T-cell (primary cell): ENCODE measurements at regions not wholly inside any gene's neighbourhood (a gene's known extent, or its start where the extent isn't known, plus 50 kb on each side); places are given as distances from the start of the nearest gene placed in this dataset.

Experiments
- ATAC-seq, 4 experiments: fragments of 200-7000 bp in 3 of 4; fragments of 150-1000 bp in 1 of 4; cut with Tn5 transposase; replicated peaks in 1 of 4; 1 replicate in 3 of 4; 2 replicates in 1 of 4; pipeline ENCODE4 v1.10.0; 2021; ENCODE audit warnings: moderate library complexity in 3 of 4, mild to moderate bottlenecking in 2 of 4, moderate number of reproducible peaks in 1 of 4
- CTCF ChIA-PET, 2 donors: fragments of 300-600 bp; sonication (Branson Sonifier 250); formaldehyde crosslinking; loops; one replicate each; lab custom pipeline; 2022; ENCODE audit warnings: antibody characterized with exemption in 2 of 2; lab: Charles Lee
- POLR2A ChIA-PET, 2 donors: fragments of 300-600 bp; sonication (Branson Sonifier 250); formaldehyde crosslinking; loops; one replicate each; lab custom pipeline; 2022; ENCODE audit warnings: antibody characterized with exemption in 2 of 2; lab: Charles Lee
- DNase-seq, 35 experiments: peaks; one replicate each; pipeline versions ENCODE4 v3.0.0 to v3.0.0-alpha.2; 2013 to 2023
- H3K27ac ChIP-seq: one replicate; pipeline ENCODE4 v1.5.1; 2013; ENCODE audit warnings: low read length
- H3K27me3 ChIP-seq, 2 experiments: replicated peaks in 1 of 2; 1 replicate in 1 of 2; 2 replicates in 1 of 2; pipeline versions ENCODE4 v1.6.1 to v1.7.0; 2013; ENCODE audit warnings: low read length in 1 of 2, mixed read lengths in 1 of 2; ENCODE audit not compliant: control insufficient read depth in 2 of 2, insufficient read depth in 2 of 2; ENCODE audit errors: extremely low read depth in 1 of 2
- H3K36me3 ChIP-seq, 2 donors: 1 replicate in 1 of 2; 2 replicates in 1 of 2; pipeline versions ENCODE4 v1.6.1 to v1.7.0; 2013; ENCODE audit warnings: low read length in 1 of 2; ENCODE audit not compliant: control insufficient read depth in 2 of 2, insufficient read depth in 1 of 2; ENCODE audit errors: extremely low read depth in 1 of 2
- H3K4me1 ChIP-seq, 2 experiments: 1 replicate in 1 of 2; 2 replicates in 1 of 2; pipeline versions ENCODE4 v1.6.1 to v1.7.0; 2013; ENCODE audit warnings: low read length in 2 of 2, mixed read lengths in 1 of 2; ENCODE audit not compliant: insufficient read depth in 2 of 2, control insufficient read depth in 1 of 2; ENCODE audit errors: extremely low read depth in 1 of 2
- H3K4me3 ChIP-seq, 2 donors: 1 replicate in 1 of 2; 2 replicates in 1 of 2; pipeline versions ENCODE4 v1.5.1 to v1.7.0; 2013; ENCODE audit warnings: mild to moderate bottlenecking in 2 of 2, low read length in 1 of 2, moderate library complexity in 1 of 2; ENCODE audit not compliant: control insufficient read depth in 1 of 2; ENCODE audit errors: extremely low read depth in 1 of 2
- H3K9me3 ChIP-seq: 2 replicates; pipeline ENCODE4 v1.7.0; 2013
- H3K27ac Mint-ChIP-seq, 2 donors: one replicate each; pipeline ENCODE4 v1.8.0; 2020 to 2021; ENCODE audit warnings: mild to moderate bottlenecking in 2 of 2, mixed read lengths in 2 of 2
- H3K27me3 Mint-ChIP-seq, 2 donors: one replicate each; pipeline ENCODE4 v1.8.0; 2021 to 2022; ENCODE audit warnings: mixed read lengths in 2 of 2
- H3K36me3 Mint-ChIP-seq: one replicate; pipeline ENCODE4 v1.8.0; 2021; ENCODE audit warnings: mixed read lengths
- H3K4me1 Mint-ChIP-seq, 3 donors: one replicate each; pipeline ENCODE4 v1.8.0; 2020 to 2022; ENCODE audit warnings: mixed read lengths in 3 of 3, mild to moderate bottlenecking in 1 of 3
- H3K4me3 Mint-ChIP-seq, 3 donors: one replicate each; pipeline ENCODE4 v1.8.0; 2020 to 2022; ENCODE audit warnings: mild to moderate bottlenecking in 3 of 3, mixed read lengths in 3 of 3, moderate library complexity in 3 of 3
- H3K9me3 Mint-ChIP-seq, 3 donors: one replicate each; pipeline ENCODE4 v1.8.0; 2020 to 2022; ENCODE audit warnings: mixed read lengths in 3 of 3
- WGBS: methylation state at CpG from one replicate; pipeline ENCODE4 v1.1.5; 2013; ENCODE audit warnings: missing lambda C conversion rate; ENCODE audit not compliant: insufficient coverage; 5-methylcytosine and 5-hydroxymethylcytosine counted together

- Histone ChIP-seq H3K9me3 (no peaks in the 10 kb centered on the region), H3K36me3 (no peaks in the 10 kb centered on the region), H3K27ac (peak overlapping the region; percentile 7), H3K4me1 (peaks cover 32% of the 10 kb centered on the region in 2 experiments), H3K27me3 (no peaks in the 10 kb centered on the region), H3K4me3 (no peak overlapping the region)
- H3K27ac Mint-ChIP-seq: peak overlapping the region; percentile 29 to 83
- ATAC-seq (no peak), DNase-seq (no peak)
- no peak overlapping the region for H3K4me3 Mint-ChIP-seq
- no peaks in the 10 kb centered on the region for H3K27me3 Mint-ChIP-seq
- CTCF ChIA-PET: interaction anchor here (0.5 to 3.4 kb wide), 20 partner anchors 9 to 1046 kb away, joined by 3 to 28 read pairs (median 4); partner anchors contain the start of gene TNFAIP3 (in 1 of the 2)
- H3K9me3 Mint-ChIP-seq: no peaks in the 10 kb centered on the region
- WGBS: no CpG with 5 or more reads among the region's 3 CpGs
- POLR2A ChIA-PET: interaction anchor here (0.6 to 3.7 kb wide), 10 partner anchors 12 to 1364 kb away, joined by 3 to 43 read pairs (median 4); partner anchors contain the start of gene TNFAIP3 (in 1 of the 2)
- H3K4me1 Mint-ChIP-seq: peaks cover 58 to 72% (median 61%) of the 10 kb centered on the region in 3 donors
- no peaks in the 10 kb centered on the region for H3K36me3 Mint-ChIP-seq
These were observed 68.8 kb upstream of the TNFAIP3 start for GRCh38 chr6:137798261-137798660.

DNA sequence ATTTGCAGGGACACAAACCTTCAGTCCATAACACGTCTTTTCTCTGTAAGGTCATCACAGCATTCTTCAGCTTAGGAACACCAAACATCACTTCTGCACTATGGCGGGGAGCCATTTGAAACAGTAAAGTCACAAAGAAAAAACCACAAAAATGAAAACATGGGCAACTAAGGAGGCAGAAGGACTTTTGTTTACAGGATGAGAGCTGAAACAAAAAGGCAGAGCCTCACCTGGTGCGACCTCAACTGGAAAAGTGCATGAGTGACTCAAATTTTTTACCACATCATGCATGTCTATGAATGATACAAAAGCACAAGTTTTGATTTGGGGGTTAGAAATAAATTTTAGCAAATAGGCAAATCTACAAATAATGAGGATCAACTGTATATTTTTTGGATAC is 68.2 kb upstream of the TNFAIP3 start:
- peak in 14 of 35 experiments; percentile 7 to 63 (median 28) for DNase-seq
- Histone ChIP-seq H3K9me3 (no peaks in the 10 kb centered on the region), H3K36me3 (no peaks in the 10 kb centered on the region), H3K4me3 (no peak overlapping the region), H3K27ac (peak overlapping the region; percentile 30), H3K4me1 (peaks cover 31 to 32% of the 10 kb centered on the region in 2 experiments), H3K27me3 (no peaks in the 10 kb centered on the region)
- H3K4me3 Mint-ChIP-seq: peak overlapping the region in 2 of 3 donors; percentile 2 to 37
- no peaks in the 10 kb centered on the region for H3K9me3 Mint-ChIP-seq
- WGBS: no CpG with 5 or more reads among the region's 3 CpGs
- H3K4me1 Mint-ChIP-seq: peaks cover 55 to 70% (median 61%) of the 10 kb centered on the region in 3 donors
- POLR2A ChIA-PET: interaction anchor here (0.6 to 3.7 kb wide), 16 partner anchors 8 to 1363 kb away, joined by 3 to 43 read pairs (median 5); partner anchors contain the start of gene TNFAIP3 (in 1 of the 2)
- no peaks in the 10 kb centered on the region for H3K27me3 Mint-ChIP-seq
- H3K36me3 Mint-ChIP-seq: no peaks in the 10 kb centered on the region
- H3K27ac Mint-ChIP-seq: peak overlapping the region; percentile 80 to 83
- ATAC-seq: peak; percentile 52 to 61 (median 54)
- CTCF ChIA-PET: interaction anchor here (0.5 to 3.4 kb wide), 35 partner anchors 9 to 206 kb away, joined by 3 to 29 read pairs (median 4); partner anchors contain the start of gene TNFAIP3 (in 1 of the 2)

DNA sequence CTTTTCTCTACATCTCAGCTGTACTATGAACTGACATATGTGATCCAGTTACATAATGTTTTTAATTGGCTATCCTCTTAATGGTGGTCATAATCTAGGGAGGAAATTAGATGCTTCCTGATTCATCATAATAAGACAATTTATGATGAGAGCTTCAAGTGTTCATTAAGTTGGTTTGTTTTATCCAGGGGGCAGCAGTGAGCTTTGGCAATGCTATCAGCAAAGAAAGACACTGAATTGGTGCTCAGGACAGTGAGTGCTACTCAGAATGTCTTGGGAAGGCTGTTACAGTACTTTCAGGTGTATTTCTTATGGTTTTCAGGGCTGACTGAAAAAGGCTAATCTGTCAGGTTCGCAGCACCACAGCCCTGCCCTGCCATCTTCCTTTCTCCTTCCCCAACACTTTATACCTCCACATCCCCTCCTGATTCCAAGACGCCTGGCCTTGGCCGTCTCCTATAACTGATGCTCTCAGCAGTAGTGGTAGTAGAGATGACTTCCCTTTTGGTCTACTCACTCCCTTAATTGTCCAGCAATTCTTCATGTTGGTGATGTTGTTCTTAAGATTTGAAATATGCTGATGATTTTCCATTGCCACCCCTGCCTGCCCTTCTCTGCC is 67.0 kb upstream of the TNFAIP3 start:
- no peaks in the 10 kb centered on the region for H3K27me3 Mint-ChIP-seq
- ChIA-PET CTCF (interaction anchor here (0.6 to 3.4 kb wide), 47 partner anchors 9 to 204 kb away, joined by 3 to 29 read pairs (median 4); partner anchors contain the start of gene TNFAIP3 (in 2 of the 2)), POLR2A (interaction anchor here (0.5 to 3.7 kb wide), 22 partner anchors 9 to 101 kb away, joined by 3 to 43 read pairs (median 4); partner anchors contain the start of gene TNFAIP3 (in 1 of the 2))
- H3K4me1 Mint-ChIP-seq: peaks cover 55 to 70% (median 61%) of the 10 kb centered on the region in 3 donors
- peak; percentile 65 to 80 (median 73) for ATAC-seq
- WGBS: no CpG with 5 or more reads among the region's 3 CpGs
- H3K27ac Mint-ChIP-seq: peak overlapping the region; percentile 80 to 82
- no peaks in the 10 kb centered on the region for H3K36me3 ChIP-seq
- H3K36me3 Mint-ChIP-seq: no peaks in the 10 kb centered on the region
- H3K4me3 ChIP-seq: no peak overlapping the region
- H3K27ac ChIP-seq: peak overlapping the region; percentile 30
- DNase-seq: peak in 34 of 35 experiments; percentile 32 to 92 (median 70)
- H3K4me3 Mint-ChIP-seq: peak overlapping the region in 1 of 3 donors; percentile 15
- no peaks in the 10 kb centered on the region for H3K9me3 ChIP-seq
- peaks cover 23 to 27% of the 10 kb centered on the region in 2 experiments for H3K4me1 ChIP-seq
- no peaks in the 10 kb centered on the region for H3K27me3 ChIP-seq
- no peaks in the 10 kb centered on the region for H3K9me3 Mint-ChIP-seq

GRCh38 chr6:137800762-137801161 is 66.3 kb upstream of the TNFAIP3 start:
- no peak for ATAC-seq
- peak overlapping the region in 1 of 3 donors; percentile 30 for H3K4me3 Mint-ChIP-seq

GRCh38 chr6:137801352-137802114 is 65.5 kb upstream of the TNFAIP3 start:
- no peak overlapping the region for H3K27ac Mint-ChIP-seq
- H3K27ac ChIP-seq: no peak overlapping the region
- H3K9me3 Mint-ChIP-seq: no peaks in the 10 kb centered on the region
- ATAC-seq (no peak), DNase-seq (no peak)
- no peaks in the 10 kb centered on the region for H3K36me3 ChIP-seq
- H3K9me3 ChIP-seq: no peaks in the 10 kb centered on the region
- peaks cover 55 to 71% (median 63%) of the 10 kb centered on the region in 3 donors for H3K4me1 Mint-ChIP-seq
- H3K27me3 ChIP-seq: no peaks in the 10 kb centered on the region
- H3K27me3 Mint-ChIP-seq: no peaks in the 10 kb centered on the region
- POLR2A ChIA-PET: no interaction called here
- H3K4me3 Mint-ChIP-seq: no peak overlapping the region
- 100% methylated on average over 2 of the region's 5 CpGs for WGBS
- CTCF ChIA-PET: interaction anchor here (0.5 to 2.4 kb wide), 2 partner anchors 22 to 23 kb away, joined by 5 to 6 read pairs; no protein-coding TSS in a partner anchor
- peaks cover 22 to 26% of the 10 kb centered on the region in 2 experiments for H3K4me1 ChIP-seq
- no peak overlapping the region for H3K4me3 ChIP-seq
- no peaks in the 10 kb centered on the region for H3K36me3 Mint-ChIP-seq

More at GRCh38 chr6:137800762-137801161, 66.3 kb upstream of the TNFAIP3 start:
- 93% methylated on average over 2 of the region's 2 CpGs for WGBS
- H3K9me3 ChIP-seq: no peaks in the 10 kb centered on the region
- H3K4me1 Mint-ChIP-seq: peaks cover 55 to 70% (median 61%) of the 10 kb centered on the region in 3 donors
- H3K9me3 Mint-ChIP-seq: no peaks in the 10 kb centered on the region
- H3K36me3 ChIP-seq: no peaks in the 10 kb centered on the region
- CTCF ChIA-PET: interaction anchor here (0.5 to 3.4 kb wide), 7 partner anchors 16 to 202 kb away, joined by 3 to 28 read pairs (median 6); no protein-coding TSS in a partner anchor
- H3K4me3 ChIP-seq: no peak overlapping the region
- H3K27ac Mint-ChIP-seq: peak overlapping the region; percentile 4 to 80
- POLR2A ChIA-PET: interaction anchor here in 1 of 2 donors (0.6 to 3.7 kb wide), 2 partner anchors 23 to 42 kb away, joined by 3 to 43 read pairs; no protein-coding TSS in a partner anchor
- H3K36me3 Mint-ChIP-seq: no peaks in the 10 kb centered on the region
- H3K27me3 ChIP-seq: no peaks in the 10 kb centered on the region
- H3K27ac ChIP-seq: no peak overlapping the region
- no peak for DNase-seq
- H3K4me1 ChIP-seq: peaks cover 22 to 26% of the 10 kb centered on the region in 2 experiments
- no peaks in the 10 kb centered on the region for H3K27me3 Mint-ChIP-seq
